ENCODE measurements at regions not wholly inside any gene's neighbourhood (a gene's known extent, or its start where the extent isn't known, plus 50 kb on each side); places are given as distances from the start of the nearest gene placed in this dataset.

GRCh38 chr13:106401081-106401480, 134.4 kb downstream of the EFNB2 start:
- no peak for DNase-seq
- H3K27me3 ChIP-seq, result no peaks in the 10 kb centered on the region
- intact Hi-C loops (cut with DNase I; ENCODE audit: low total_unique reads), result no loop called here
- H3K27ac ChIP-seq, result no peak overlapping the region
- H3K36me3 ChIP-seq (ENCODE audit: low read depth, missing control alignments), result no peaks in the 10 kb centered on the region
- H3K4me3 ChIP-seq, result no peak overlapping the region
- no peaks in the 10 kb centered on the region for H3K9me3 ChIP-seq
- TF ChIP-seq CTCF (IDR thresholded peaks at IDR 0.05) (no peak), POLR2A (IDR thresholded peaks at IDR 0.05) (no peak)
- WGBS, 2 donors, result 64 to 68% methylated on average over 3 of the region's 3 CpGs
- H3K4me1 ChIP-seq, result no peaks in the 10 kb centered on the region

DNA sequence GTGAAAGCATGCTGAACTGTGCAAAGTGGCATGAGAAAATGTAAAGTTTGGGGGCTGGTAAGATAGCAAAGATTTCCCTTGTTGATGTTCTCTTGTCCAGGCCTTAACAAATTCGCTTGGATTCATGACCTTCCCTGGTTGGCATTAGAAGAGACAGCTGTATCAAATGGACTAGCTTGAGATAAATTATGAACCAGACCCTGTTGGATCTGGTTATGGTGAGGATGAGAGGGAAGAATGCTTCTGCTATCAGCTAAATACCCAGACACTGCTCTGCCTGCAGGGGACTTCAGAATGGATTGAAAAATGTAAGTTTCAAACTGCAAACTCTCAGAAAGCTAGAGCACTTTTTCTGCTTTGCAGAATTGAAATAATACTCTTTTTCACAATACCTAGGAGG, 135.2 kb downstream of the EFNB2 start:
- no peak for TF ChIP-seq POLR2A (IDR thresholded peaks at IDR 0.05)
- WGBS, 2 donors, result 58 to 83% methylated on average over 1 of the region's 1 CpG
- H3K27me3 ChIP-seq, result no peaks in the 10 kb centered on the region

DNA sequence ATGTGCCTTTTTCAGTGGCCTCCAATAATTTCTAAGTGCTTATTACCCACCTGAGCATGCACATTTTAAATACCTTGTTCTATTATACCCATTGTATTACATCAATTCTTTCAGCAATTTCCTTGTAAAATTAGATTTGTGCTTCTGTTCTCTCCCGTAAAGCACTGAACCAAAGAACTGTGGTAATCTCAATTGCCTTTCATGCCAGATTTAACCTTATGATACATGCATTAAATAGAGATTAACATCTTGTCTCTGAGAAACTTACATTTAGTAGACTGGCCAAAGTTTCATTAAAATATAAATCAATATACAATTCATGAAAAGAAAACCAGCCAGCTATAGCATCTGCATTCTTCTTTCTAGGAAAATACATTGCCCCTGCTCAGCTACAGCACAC, 137.2 kb downstream of the EFNB2 start:
- Histone ChIP-seq H3K4me3 (no peak overlapping the region), H3K9me3 (no peaks in the 10 kb centered on the region), H3K4me1 (no peaks in the 10 kb centered on the region), H3K27me3 (no peaks in the 10 kb centered on the region), H3K27ac (no peak overlapping the region), H3K36me3 (ENCODE audit: low read depth, missing control alignments) (no peaks in the 10 kb centered on the region)
- no peak for DNase-seq
- 84 to 90% methylated on average over 1 of the region's 1 CpG for WGBS, 2 donors
- TF ChIP-seq POLR2A (IDR thresholded peaks at IDR 0.05) (no peak), CTCF (IDR thresholded peaks at IDR 0.05) (no peak)
- intact Hi-C loops (cut with DNase I; ENCODE audit: low total_unique reads), result no loop called here

More for the DNA sequence above, 135.2 kb downstream of the EFNB2 start:
- Histone ChIP-seq H3K36me3 (ENCODE audit: low read depth, missing control alignments) (no peaks in the 10 kb centered on the region), H3K9me3 (no peaks in the 10 kb centered on the region), H3K4me1 (no peaks in the 10 kb centered on the region), H3K4me3 (no peak overlapping the region), H3K27ac (no peak overlapping the region)
- DNase-seq, result no peak
- intact Hi-C loops (cut with DNase I; ENCODE audit: low total_unique reads), result no loop called here

DNA sequence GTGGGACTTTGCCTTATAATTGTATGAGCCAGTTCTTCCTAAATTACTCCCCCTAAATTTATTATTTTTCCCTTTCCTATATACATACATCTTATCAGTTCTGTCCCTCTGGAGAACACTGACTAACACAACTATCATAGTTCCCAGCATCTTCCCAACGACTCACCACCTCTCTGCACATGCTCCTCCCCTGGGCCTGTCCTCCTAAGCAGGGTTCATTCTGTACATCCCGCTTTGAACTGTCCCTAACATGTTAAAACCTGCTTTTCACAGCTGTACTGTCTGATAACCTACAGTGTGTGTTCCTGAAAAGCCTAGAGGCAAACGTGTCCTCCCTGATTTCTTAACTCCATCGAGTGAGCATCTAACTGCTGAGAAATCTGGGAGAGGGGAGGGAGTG, 141.7 kb downstream of the EFNB2 start:
- Histone ChIP-seq H3K9me3 (no peaks in the 10 kb centered on the region), H3K36me3 (ENCODE audit: low read depth, missing control alignments) (no peaks in the 10 kb centered on the region), H3K27ac (no peak overlapping the region), H3K4me1 (no peaks in the 10 kb centered on the region), H3K4me3 (no peak overlapping the region), H3K27me3 (no peaks in the 10 kb centered on the region)
- WGBS, 2 donors, result 68 to 71% methylated on average over 4 of the region's 4 CpGs
- intact Hi-C loops (cut with DNase I; ENCODE audit: low total_unique reads), result no loop called here
- TF ChIP-seq CTCF (IDR thresholded peaks at IDR 0.05) (no peak), POLR2A (IDR thresholded peaks at IDR 0.05) (no peak)
- no peak for DNase-seq

GRCh38 chr13:106391681-106392080, 143.8 kb downstream of the EFNB2 start:
- intact Hi-C loops (cut with DNase I; ENCODE audit: low total_unique reads), result no loop called here
- Histone ChIP-seq H3K4me3 (no peak overlapping the region), H3K36me3 (ENCODE audit: low read depth, missing control alignments) (no peaks in the 10 kb centered on the region), H3K4me1 (no peaks in the 10 kb centered on the region), H3K27me3 (no peaks in the 10 kb centered on the region), H3K9me3 (no peaks in the 10 kb centered on the region), H3K27ac (no peak overlapping the region)
- DNase-seq, result no peak
- WGBS, 2 donors, result 94 to 97% methylated on average over 6 of the region's 6 CpGs
- TF ChIP-seq POLR2A (IDR thresholded peaks at IDR 0.05) (no peak), CTCF (IDR thresholded peaks at IDR 0.05) (no peak)
